GM12892 (cell line): ENCODE measurements at regions not wholly inside any gene's neighbourhood (a gene's known extent, or its start where the extent isn't known, plus 50 kb on each side); places are given as distances from the start of the nearest gene placed in this dataset.

Experiments used
- DNase-seq: peaks from one replicate; pipeline ENCODE4 v3.0.0; 2011; ENCODE audit not compliant: insufficient read length
- FAIRE-seq: peaks from 2 replicates; lab custom pipeline; 2011; peaks lifted over from hg19 to GRCh38; lab: Jason Lieb, UNC
- POLR2A ChIP-seq: IDR thresholded peaks from 2 replicates; pipeline ENCODE4 v1.6.1; 2011; ENCODE audit warnings: low read depth, low read length, control low read depth
- POLR2AphosphoS5 ChIP-seq: IDR thresholded peaks from 2 replicates; pipeline ENCODE4 v1.6.1; 2011; ENCODE audit warnings: low read depth, low read length, control low read depth
- TAF1 ChIP-seq: IDR thresholded peaks from 2 replicates; pipeline ENCODE4 v1.6.1; 2011; ENCODE audit warnings: low read depth, mild to moderate bottlenecking, control low read depth, low read length, borderline replicate concordance

DNA sequence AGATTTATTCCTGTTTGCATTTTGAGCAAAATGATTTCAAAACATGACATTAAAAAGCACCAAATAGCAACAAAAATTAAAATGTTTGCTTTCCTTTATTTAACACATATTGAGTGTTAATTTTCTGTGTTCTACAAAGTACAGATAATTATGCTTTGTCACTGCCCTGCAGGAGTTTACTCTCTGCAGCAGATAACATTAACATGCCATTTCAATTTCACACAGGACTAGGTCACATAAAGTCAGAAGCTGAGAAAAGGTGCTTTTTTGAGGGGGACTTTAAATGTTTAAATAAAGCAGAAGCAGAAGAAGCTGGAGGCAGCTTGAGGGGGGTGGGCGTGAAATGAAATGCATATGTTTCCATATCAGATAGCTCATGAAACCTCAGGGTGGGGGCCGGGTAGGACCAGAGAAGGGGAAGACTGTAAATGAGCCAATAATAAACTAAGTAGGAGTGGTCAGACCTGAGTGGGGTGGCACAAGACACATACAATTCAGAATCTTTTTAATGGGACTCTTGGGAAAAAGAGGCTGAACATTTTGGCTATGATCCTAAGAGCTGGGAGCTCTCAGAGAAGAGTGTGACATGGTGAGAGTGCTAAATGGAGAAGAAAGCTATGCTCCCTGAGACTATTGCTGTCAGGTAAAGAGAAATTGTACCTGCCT, 387.5 kb downstream of the FAM170A start:
- FAIRE-seq (no peak), DNase-seq (no peak)
- TF ChIP-seq POLR2AphosphoS5 (no peak), POLR2A (no peak), TAF1 (no peak)

- TF ChIP-seq POLR2A, result no peak
- TF ChIP-seq POLR2AphosphoS5, result no peak
- no peak for TF ChIP-seq TAF1
- FAIRE-seq (no peak), DNase-seq (no peak)
These were observed 388.2 kb downstream of the FAM170A start for GRCh38 chr5:120017513-120017912.

DNA sequence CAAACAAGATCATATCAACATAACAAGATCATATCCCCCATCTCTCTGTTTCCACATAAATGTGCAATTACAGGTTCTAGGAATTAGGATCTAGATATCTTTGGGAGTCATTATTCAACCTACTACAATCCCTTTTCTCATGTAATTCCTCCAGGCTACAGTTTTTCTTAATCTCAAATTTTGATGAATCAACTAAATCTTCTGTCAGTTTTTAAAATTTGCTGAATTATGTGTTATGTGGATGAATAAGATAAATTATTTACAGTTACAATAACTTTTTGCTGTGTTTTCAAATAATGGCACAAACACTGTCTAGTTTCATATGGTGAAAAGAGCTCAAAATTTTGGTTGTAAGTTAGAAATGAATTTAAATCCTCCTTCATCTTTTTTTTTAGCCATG, 405.8 kb downstream of the FAM170A start:
- TF ChIP-seq POLR2A (no peak), TAF1 (no peak), POLR2AphosphoS5 (no peak)
- no peak for DNase-seq
- FAIRE-seq, result no peak

GRCh38 chr5:120035815-120036577, 406.6 kb downstream of the FAM170A start:
- DNase-seq, result no peak
- TF ChIP-seq POLR2A, result no peak
- no peak for TF ChIP-seq POLR2AphosphoS5
- TF ChIP-seq TAF1, result no peak
- no peak for FAIRE-seq

DNA sequence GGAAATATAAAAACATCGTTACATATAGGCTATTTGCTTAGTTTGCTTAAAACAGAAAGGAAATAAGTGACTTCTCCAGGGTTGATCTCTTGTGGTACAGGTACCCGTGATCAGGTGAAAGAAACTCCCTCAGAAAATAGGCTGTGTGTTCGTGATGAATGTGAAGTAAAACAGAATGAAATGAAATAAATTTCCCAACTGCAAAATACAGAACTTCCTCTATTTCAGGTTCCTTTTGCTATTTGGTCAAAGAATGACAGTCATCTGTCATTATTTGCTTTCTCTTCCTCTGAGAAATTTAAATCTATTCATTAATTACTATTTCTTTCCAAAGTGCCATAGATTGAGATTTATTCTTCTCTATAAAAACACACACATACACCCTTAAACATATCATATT, 408.1 kb downstream of the FAM170A start:
- no peak for DNase-seq
- TF ChIP-seq TAF1 (no peak), POLR2A (no peak), POLR2AphosphoS5 (no peak)
- no peak for FAIRE-seq

DNA sequence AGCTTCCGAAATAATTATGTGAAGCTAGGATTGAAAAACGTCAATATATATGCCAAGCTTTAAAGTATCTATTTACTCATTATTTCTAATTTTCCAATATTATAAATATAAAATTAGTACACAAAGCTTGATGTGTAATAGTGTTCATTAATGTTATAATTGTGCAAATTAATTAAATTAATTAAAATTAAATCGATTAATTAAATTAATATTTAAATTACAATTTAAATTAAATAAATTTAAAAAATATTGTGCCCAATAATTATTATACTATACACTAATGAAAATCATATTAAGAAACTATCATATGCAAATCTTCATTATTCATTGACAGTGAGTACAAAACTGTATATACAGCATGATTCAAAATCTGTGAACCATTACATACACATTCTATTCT, 409.8 kb downstream of the FAM170A start:
- no peak for TF ChIP-seq TAF1
- TF ChIP-seq POLR2AphosphoS5, result no peak
- TF ChIP-seq POLR2A, result no peak
- DNase-seq (no peak), FAIRE-seq (no peak)

DNA sequence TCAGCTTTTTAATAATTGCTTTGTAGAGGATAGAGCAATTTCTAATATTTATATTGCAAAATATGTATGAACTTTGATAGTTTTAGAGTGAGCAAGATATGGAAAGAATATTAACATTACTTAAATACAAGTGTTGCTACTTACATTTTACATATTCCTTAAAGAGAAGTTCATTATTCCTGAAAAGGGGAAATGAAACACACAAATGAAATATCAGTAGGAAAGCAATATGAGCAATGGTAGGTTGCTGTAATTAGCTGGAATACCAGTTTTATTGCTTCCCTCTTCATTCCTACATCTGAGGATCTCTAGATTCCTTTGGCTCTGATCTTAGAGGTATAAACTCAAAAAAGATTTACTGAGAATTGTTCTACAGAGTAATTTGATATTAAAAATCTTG, 414.1 kb downstream of the FAM170A start:
- no peak for TF ChIP-seq POLR2A
- TF ChIP-seq TAF1, result no peak
- TF ChIP-seq POLR2AphosphoS5, result no peak
- DNase-seq, result no peak
- FAIRE-seq, result no peak

DNA sequence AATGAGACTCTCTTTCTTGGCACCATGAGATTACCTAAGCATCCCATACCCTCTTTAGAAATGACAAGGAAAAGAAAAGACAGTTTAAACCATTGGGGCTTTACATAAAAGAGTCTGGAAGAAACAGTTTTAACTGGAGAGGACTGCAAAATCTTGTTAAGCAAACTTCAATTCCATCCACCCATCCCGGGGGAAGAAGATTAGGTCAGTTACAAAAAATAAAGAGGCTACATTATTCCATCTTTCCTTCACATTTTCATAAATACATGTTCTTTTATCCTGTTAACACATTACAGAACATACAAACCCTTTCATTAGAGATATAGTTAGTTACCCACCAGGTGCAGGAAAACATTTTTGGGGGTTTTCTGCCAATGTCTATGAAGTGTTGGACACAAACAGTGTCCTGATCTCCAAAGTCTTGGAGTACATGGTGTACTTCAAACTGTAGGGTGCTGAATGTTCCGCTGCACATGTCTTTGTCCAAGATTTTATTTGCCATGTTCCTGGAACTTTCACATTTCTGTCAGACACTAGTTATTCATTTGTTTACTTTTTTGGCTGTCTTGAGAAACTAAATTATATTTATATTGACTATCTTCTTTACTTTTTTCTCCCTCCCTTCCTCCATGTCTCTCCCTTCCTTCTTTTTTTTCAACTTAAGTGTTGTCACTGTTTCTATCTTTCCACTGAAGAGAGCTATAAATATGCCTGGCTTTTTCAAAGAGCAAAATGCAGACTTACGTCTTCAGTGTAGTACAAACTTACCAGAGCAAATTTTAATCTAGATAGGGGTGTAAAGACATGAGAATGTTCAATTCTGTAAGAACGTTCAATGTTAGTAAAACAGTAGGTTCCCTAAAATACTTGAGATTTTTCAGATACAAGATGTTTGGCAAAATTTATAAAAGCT, 410.9 kb upstream of the PRR16 start:
- DNase-seq (no peak), FAIRE-seq (no peak)
- no peak for TF ChIP-seq POLR2AphosphoS5
- TF ChIP-seq POLR2A, result no peak
- TF ChIP-seq TAF1, result no peak

DNA sequence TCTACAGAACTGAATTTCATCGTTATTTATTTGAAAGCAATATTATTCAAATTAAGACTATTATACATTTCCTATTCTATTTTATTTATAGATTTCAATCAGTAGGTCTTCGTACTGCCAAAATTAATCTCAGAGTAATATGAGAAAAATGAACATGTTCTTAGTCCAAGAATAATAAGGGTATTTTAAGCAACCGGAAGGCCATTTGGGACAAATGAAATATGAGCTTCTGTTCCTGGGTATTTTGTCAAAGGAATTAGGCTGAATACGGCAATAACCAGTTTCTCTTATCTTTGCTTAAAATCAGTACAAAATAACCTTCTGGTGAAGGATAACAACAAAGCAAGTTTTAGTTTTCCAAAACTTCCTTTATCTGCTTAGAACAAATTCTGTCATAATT, 410.3 kb upstream of the PRR16 start:
- FAIRE-seq, result no peak
- no peak for DNase-seq
- TF ChIP-seq POLR2A, result no peak
- no peak for TF ChIP-seq POLR2AphosphoS5
- TF ChIP-seq TAF1, result no peak

- TF ChIP-seq POLR2AphosphoS5, result no peak
- no peak for TF ChIP-seq POLR2A
- no peak for TF ChIP-seq TAF1
- FAIRE-seq, result no peak
- DNase-seq, result no peak
These were observed 408.2 kb upstream of the PRR16 start for GRCh38 chr5:120055858-120056257.

DNA sequence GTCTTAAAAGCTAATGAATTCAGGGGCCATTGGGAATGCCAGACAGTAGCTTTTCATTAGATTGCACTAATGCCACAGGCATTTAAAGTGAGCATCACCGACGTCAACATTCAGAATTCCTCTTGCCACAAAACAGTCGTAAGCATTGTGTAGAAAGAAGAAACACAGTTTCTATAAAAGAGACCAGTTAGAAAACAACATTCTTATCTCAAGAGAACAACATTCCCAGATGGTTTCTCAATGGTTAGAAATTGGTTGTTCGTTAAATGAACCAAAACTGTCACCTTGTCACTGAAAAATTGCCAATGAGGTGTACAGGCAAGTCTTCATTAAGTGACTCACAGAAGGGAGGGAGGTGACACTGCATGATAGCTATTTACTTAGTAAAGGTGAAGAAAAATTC, 401.6 kb upstream of the PRR16 start:
- no peak for DNase-seq

GRCh38 chr5:120072068-120072761, 391.9 kb upstream of the PRR16 start:
- TF ChIP-seq POLR2A (no peak), TAF1 (no peak), POLR2AphosphoS5 (no peak)
- DNase-seq, result no peak
- no peak for FAIRE-seq

More for the DNA sequence above, 401.6 kb upstream of the PRR16 start:
- TF ChIP-seq TAF1 (no peak), POLR2AphosphoS5 (no peak), POLR2A (no peak)
- no peak for FAIRE-seq
